Renal pelvis (tissue), 1 donor: ENCODE measurements at regions not wholly inside any gene's neighbourhood (a gene's known extent, or its start where the extent isn't known, plus 50 kb on each side); places are given as distances from the start of the nearest gene placed in this dataset.
"Not testable (repeated sequence)": the region's sequence is repeated elsewhere in the genome, so short reads cannot be mapped to it uniquely, and the experiment has no call there.

ENCODE experiments used
- DNase-seq: peaks from one replicate; pipeline ENCODE4 v3.0.0-alpha.2; 2013

GRCh38 chr20:47968541-47969310 lies 183.4 kb upstream of the SULF2 start:
- no peak for DNase-seq

- no peak for DNase-seq
Observed at GRCh38 chr20:47964149-47964548, 178.9 kb upstream of the SULF2 start.

GRCh38 chr20:47963022-47963421 lies 177.7 kb upstream of the SULF2 start:
- no peak for DNase-seq

GRCh38 chr20:47962286-47962963 lies 177.1 kb upstream of the SULF2 start:
- DNase-seq = no peak

GRCh38 chr20:47960769-47961541 lies 175.7 kb upstream of the SULF2 start:
- no peak for DNase-seq

- no peak for DNase-seq
Observed at GRCh38 chr20:47960277-47960676, 175.0 kb upstream of the SULF2 start.

GRCh38 chr20:47957989-47958801 lies 172.9 kb upstream of the SULF2 start:
- DNase-seq = not testable (repeated sequence)

GRCh38 chr20:47957135-47957534 lies 171.9 kb upstream of the SULF2 start:
- no peak for DNase-seq

- DNase-seq = no peak
Observed at GRCh38 chr20:47956268-47956995, 171.2 kb upstream of the SULF2 start.

GRCh38 chr20:47953471-47953870 lies 168.2 kb upstream of the SULF2 start:
- no peak for DNase-seq

- no peak for DNase-seq
Observed at GRCh38 chr20:47952023-47952564, 166.8 kb upstream of the SULF2 start.

- DNase-seq = no peak
Observed at GRCh38 chr20:47951521-47951971, 166.3 kb upstream of the SULF2 start.

- DNase-seq = no peak
Observed at GRCh38 chr20:47950913-47951283, 165.6 kb upstream of the SULF2 start.

- DNase-seq = peak; percentile 62
Observed at GRCh38 chr20:47950124-47950912, 165.0 kb upstream of the SULF2 start.

GRCh38 chr20:47949230-47949629 lies 163.9 kb upstream of the SULF2 start:
- DNase-seq = no peak

GRCh38 chr20:47944682-47945081 lies 159.4 kb upstream of the SULF2 start:
- DNase-seq = no peak

GRCh38 chr20:47941869-47942268 lies 156.6 kb upstream of the SULF2 start:
- DNase-seq = no peak

- no peak for DNase-seq
Observed at GRCh38 chr20:47940101-47940813, 155.0 kb upstream of the SULF2 start.

GRCh38 chr20:47936612-47937011 lies 151.3 kb upstream of the SULF2 start:
- no peak for DNase-seq
